Prostate gland (tissue), 2 donors: ENCODE measurements at regions not wholly inside any gene's neighbourhood (a gene's known extent, or its start where the extent isn't known, plus 50 kb on each side); places are given as distances from the start of the nearest gene placed in this dataset.

Source experiments
- DNase-seq: peaks from one replicate; pipeline ENCODE4 v3.0.0-alpha.2; 2019; ENCODE audit warnings: low spot score
- H3K27ac ChIP-seq, 2 donors: fragments of 200-600 bp; sonication (generic); 2 replicates each; pipeline ENCODE4 v1.5.1; 2017 to 2019
- H3K27me3 ChIP-seq: fragments of 200-600 bp; sonication (generic); replicated peaks from 2 replicates; pipeline ENCODE4 v1.5.1; 2019; ENCODE audit not compliant: insufficient read depth
- H3K36me3 ChIP-seq, 2 donors: fragments of 200-600 bp; sonication (generic); 1 replicate in 1 of 2; 2 replicates in 1 of 2; pipeline versions ENCODE4 v1.5.1 to v1.8.1; 2017 to 2019
- H3K4me1 ChIP-seq: fragments of 200-600 bp; sonication (generic); replicated peaks from 2 replicates; pipeline ENCODE4 v1.5.1; 2019
- H3K4me3 ChIP-seq, 2 donors: fragments of 200-600 bp; sonication (generic); 2 replicates each; pipeline ENCODE4 v1.5.1; 2017 to 2019
- H3K9me3 ChIP-seq: fragments of 200-600 bp; sonication (generic); 2 replicates; pipeline ENCODE4 v1.5.1; 2017
- CTCF ChIP-seq, 4 experiments: fragments of 200-600 bp in 2 of 4; fragments of 450-650 bp in 2 of 4; sonication (generic) in 2 of 4; IDR thresholded peaks; 1 replicate in 3 of 4; 2 replicates in 1 of 4; pipeline ENCODE4 v1.5.1; 2016 to 2019; ENCODE audit warnings: antibody characterized with exemption in 4 of 4, mild to moderate bottlenecking in 2 of 4, moderate library complexity in 2 of 4
- POLR2A ChIP-seq: fragments of 450-650 bp; IDR thresholded peaks from one replicate; pipeline ENCODE4 v1.6.1; 2016; ENCODE audit warnings: antibody characterized with exemption, mild to moderate bottlenecking
- POLR2AphosphoS5 ChIP-seq: sonication (generic); formaldehyde crosslinking; IDR thresholded peaks from one replicate; pipeline ENCODE4 v1.6.1; 2017; ENCODE audit warnings: antibody characterized with exemption
- WGBS: methylation state at CpG from one replicate; pipeline ENCODE4 v1.1.5; 2018; 5-methylcytosine and 5-hydroxymethylcytosine counted together
- intact Hi-C: fragments of 100-400 bp; cut with DNase I; formaldehyde crosslinking; loops from one replicate; pipeline ENCODE4 v1.14.2; 2022

DNA sequence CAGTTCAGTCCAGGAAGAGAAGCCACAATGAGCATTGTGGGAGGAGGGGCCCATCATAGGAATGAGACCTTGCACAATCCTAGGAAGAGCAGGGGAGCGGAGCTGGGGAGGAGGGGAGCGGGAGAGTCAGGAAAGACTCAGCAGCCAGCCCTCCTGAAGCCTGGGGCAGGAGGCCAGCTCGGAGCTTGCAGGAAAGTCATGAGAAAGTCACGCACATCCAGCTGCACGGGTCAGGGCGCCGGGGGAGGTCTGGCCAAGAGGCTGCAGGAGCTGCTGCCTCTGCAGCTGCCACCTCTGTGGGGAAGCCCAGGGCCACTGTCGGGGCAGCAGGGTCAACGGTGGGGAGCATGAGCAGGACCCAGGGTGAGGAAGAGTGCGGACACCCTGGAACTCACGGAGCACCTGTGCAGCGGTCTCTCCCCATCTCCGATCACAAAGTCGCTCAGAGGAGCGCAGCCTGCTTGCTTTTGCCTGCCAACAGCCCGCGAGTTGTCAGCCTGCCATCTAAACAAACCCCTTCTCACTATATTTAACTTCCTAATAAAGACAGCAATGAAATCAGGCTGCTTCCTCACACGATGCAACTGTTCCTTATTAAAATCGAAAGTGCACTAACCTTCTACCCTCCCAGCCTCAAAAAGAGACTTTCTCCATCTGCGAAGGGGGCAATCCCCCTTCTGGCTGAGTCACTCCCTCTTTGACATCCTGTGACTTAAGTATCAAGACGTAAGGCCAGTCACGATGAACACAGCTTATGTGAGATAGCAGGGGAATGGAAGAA lies 52.9 kb upstream of the RTL6 start:
- H3K9me3 ChIP-seq, result no peaks in the 10 kb centered on the region
- no peaks in the 10 kb centered on the region for H3K36me3 ChIP-seq
- TF ChIP-seq POLR2AphosphoS5 (peak; percentile 43), CTCF (IDR thresholded peaks at IDR 0.05) (no peak), POLR2A (no peak)
- H3K4me1 ChIP-seq, result peaks cover 3% of the 10 kb centered on the region
- peak; percentile 39 for DNase-seq
- H3K27me3 ChIP-seq, result no peaks in the 10 kb centered on the region
- 11% methylated on average over 22 of the region's 22 CpGs for WGBS
- intact Hi-C loops, result no loop called here
- H3K27ac ChIP-seq, result peak overlapping the region; percentile 31 to 39
- peak overlapping the region; percentile 21 for H3K4me3 ChIP-seq

DNA sequence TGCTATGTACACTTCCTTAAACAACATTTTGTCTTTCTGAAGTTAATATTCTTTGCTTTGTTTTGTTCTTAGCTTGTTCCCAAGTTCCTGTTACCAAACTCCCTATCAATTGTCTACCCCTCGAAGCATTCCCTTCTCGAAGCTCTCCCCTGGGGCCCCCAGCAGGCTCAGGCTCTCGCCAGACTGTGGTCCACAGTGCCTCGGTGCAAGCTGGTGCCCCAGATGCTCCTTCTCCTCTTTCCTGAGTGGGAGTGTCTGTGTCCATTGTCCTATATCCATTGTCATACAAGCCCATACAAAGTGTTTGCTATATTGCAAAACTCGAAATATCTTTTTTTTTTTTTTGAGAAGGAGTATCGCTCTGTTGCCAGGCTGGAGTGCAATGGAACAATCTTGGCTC lies 51.7 kb upstream of the RTL6 start:
- Histone ChIP-seq H3K36me3 (no peaks in the 10 kb centered on the region), H3K27me3 (peaks cover 4% of the 10 kb centered on the region), H3K27ac (no peak overlapping the region), H3K4me3 (no peak overlapping the region), H3K9me3 (no peaks in the 10 kb centered on the region), H3K4me1 (peaks cover 3% of the 10 kb centered on the region)
- no peak for DNase-seq
- intact Hi-C loops, result no loop called here
- TF ChIP-seq POLR2A, result no peak
- TF ChIP-seq CTCF (IDR thresholded peaks at IDR 0.05), result no peak
- no peak for TF ChIP-seq POLR2AphosphoS5
- 58% methylated on average over 6 of the region's 6 CpGs for WGBS

DNA sequence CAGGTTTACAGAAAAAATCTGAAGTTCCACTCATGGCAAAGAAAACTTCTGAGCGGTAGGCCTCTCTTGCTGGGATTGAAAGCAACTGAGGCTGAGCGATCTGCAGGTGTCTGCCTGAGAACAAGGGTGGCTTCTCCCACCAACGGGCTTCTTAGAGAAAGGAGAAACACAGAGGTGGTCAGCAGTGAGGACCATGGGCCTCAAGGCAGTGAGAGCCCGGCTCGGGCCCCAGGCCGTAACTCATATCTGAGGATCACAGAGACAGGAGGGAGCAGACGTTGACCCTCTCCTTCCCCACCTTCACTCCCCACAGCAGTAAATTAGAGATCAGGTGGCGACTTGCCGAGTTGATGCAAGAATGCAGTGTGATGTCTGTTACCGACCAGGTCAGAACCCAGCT lies 50.9 kb upstream of the RTL6 start:
- Histone ChIP-seq H3K27me3 (peaks cover 4% of the 10 kb centered on the region), H3K36me3 (no peaks in the 10 kb centered on the region), H3K4me3 (no peak overlapping the region), H3K9me3 (no peaks in the 10 kb centered on the region), H3K4me1 (peaks cover 3% of the 10 kb centered on the region), H3K27ac (no peak overlapping the region)
- intact Hi-C loops, result no loop called here
- no peak for DNase-seq
- WGBS, result 82% methylated on average over 10 of the region's 10 CpGs
- no peak for TF ChIP-seq POLR2AphosphoS5
- no peak for TF ChIP-seq POLR2A
- TF ChIP-seq CTCF (IDR thresholded peaks at IDR 0.05), result no peak
